Sigmoid colon (tissue), 4 donors: ENCODE measurements at regions not wholly inside any gene's neighbourhood (a gene's known extent, or its start where the extent isn't known, plus 50 kb on each side); places are given as distances from the start of the nearest gene placed in this dataset.

Experiments
- EP300 ChIP-seq, 4 donors: sonication (generic); formaldehyde crosslinking; IDR thresholded peaks; one replicate each; pipeline ENCODE4 v1.6.1; 2017; ENCODE audit warnings: antibody characterized with exemption in 4 of 4
- POLR2A ChIP-seq, 2 donors: fragments of 450-650 bp; IDR thresholded peaks; one replicate each; pipeline ENCODE4 v1.6.1; 2016; ENCODE audit warnings: antibody characterized with exemption in 2 of 2, mild to moderate bottlenecking in 2 of 2, moderate library complexity in 2 of 2
- POLR2AphosphoS5 ChIP-seq, 4 donors: sonication (generic); formaldehyde crosslinking; IDR thresholded peaks; one replicate each; pipeline ENCODE4 v1.6.1; 2017; ENCODE audit warnings: antibody characterized with exemption in 4 of 4
- TF ChIP-seq, protein P1 (sequence below), 4 experiments: fragments of 450-650 bp in 3 of 4; fragments of 200-600 bp in 1 of 4; IDR thresholded peaks; one replicate each; pipeline ENCODE4 v1.5.1; 2016 to 2019; ENCODE audit warnings: antibody characterized with exemption in 4 of 4, mild to moderate bottlenecking in 3 of 4, moderate library complexity in 2 of 4

DNA sequence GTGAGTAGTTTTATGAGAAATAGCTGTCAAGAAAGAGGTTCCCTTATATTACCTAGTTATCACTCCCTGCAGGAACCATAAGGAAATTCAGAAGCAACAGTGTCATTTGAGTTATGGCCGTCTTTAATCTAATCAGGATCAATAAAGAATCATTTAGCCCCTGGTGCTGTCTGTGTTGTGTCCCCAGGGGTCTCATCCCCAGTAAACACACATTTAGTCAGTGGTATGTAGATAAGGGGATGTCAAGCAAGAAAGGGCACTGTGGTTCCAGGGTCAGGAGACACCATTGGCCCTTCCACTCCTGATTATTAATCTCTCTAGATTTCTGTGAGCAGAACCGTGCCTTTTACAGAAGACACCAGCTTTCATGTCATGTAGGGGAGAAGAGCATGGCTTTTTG is 158.0 kb upstream of the SEMA6A start:
- TF ChIP-seq, protein P1, sequence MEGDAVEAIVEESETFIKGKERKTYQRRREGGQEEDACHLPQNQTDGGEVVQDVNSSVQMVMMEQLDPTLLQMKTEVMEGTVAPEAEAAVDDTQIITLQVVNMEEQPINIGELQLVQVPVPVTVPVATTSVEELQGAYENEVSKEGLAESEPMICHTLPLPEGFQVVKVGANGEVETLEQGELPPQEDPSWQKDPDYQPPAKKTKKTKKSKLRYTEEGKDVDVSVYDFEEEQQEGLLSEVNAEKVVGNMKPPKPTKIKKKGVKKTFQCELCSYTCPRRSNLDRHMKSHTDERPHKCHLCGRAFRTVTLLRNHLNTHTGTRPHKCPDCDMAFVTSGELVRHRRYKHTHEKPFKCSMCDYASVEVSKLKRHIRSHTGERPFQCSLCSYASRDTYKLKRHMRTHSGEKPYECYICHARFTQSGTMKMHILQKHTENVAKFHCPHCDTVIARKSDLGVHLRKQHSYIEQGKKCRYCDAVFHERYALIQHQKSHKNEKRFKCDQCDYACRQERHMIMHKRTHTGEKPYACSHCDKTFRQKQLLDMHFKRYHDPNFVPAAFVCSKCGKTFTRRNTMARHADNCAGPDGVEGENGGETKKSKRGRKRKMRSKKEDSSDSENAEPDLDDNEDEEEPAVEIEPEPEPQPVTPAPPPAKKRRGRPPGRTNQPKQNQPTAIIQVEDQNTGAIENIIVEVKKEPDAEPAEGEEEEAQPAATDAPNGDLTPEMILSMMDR (IDR thresholded peaks at IDR 0.05), result no peak
- TF ChIP-seq POLR2AphosphoS5 (IDR thresholded peaks at IDR 0.05) (no peak), POLR2A (IDR thresholded peaks at IDR 0.05) (no peak), EP300 (IDR thresholded peaks at IDR 0.05) (no peak)
